HCT116 (cell line): ENCODE measurements at regions not wholly inside any gene's neighbourhood (a gene's known extent, or its start where the extent isn't known, plus 50 kb on each side); places are given as distances from the start of the nearest gene placed in this dataset.

Experiments used
- ATAC-seq: fragments of 200-7000 bp; cut with Tn5 transposase; 2 replicates; pipeline ENCODE4 v1.9.1; 2020; ENCODE audit warnings: mild to moderate bottlenecking, moderate library complexity
- BruUV-seq: library from RNA; stranded (reverse); fragments of 400-500 nt; replicated peaks from 2 replicates; lab custom pipeline; 2021; lab: Mats Ljungman, UMichigan
- CTCF ChIA-PET: fragments of 300-600 bp; sonication (Branson Sonifier 250); formaldehyde crosslinking; loops from one replicate; lab custom pipeline; 2021; ENCODE audit warnings: antibody characterized with exemption; lab: Charles Lee
- POLR2A ChIA-PET: fragments of 300-600, 350-600 bp; sonication (Branson Sonifier 250); formaldehyde crosslinking; loops from one replicate; lab custom pipeline; 2021; ENCODE audit warnings: antibody characterized with exemption; lab: Charles Lee
- RAD21 ChIA-PET, 2 experiments: fragments of 300-600 bp; sonication (Branson Sonifier 250); formaldehyde crosslinking; loops; one replicate each; lab custom pipeline; 2023; ENCODE audit warnings: low total read pairs in 2 of 2; ENCODE audit not compliant: uncharacterized antibody in 2 of 2, unreplicated experiment in 2 of 2, low non-redundant PET in 1 of 2; lab: Charles Lee
- DNase-seq: peaks from one replicate; pipeline ENCODE4 v3.0.0-alpha.2; 2010; ENCODE audit warnings: low read depth, low spot score
- H2AFZ ChIP-seq: fragments of 200-600 bp; shearing (Covaris generic), sonication (generic); 2 replicates; pipeline ENCODE4 v1.6.1; 2017; ENCODE audit warnings: low read depth, mixed run types, mixed read lengths, antibody characterized with exemption, low read length; ENCODE audit not compliant: poor library complexity, severe bottlenecking
- H3K27ac ChIP-seq: 2 replicates; pipeline ENCODE4 v1.5.1; 2012; ENCODE audit warnings: low read depth, low read length
- H3K27me3 ChIP-seq: fragments of 200-600 bp; sonication (generic); 2 replicates; pipeline ENCODE4 v1.6.1; 2016; ENCODE audit warnings: mixed run types, low read length, mixed read lengths; ENCODE audit not compliant: insufficient read depth
- H3K36me3 ChIP-seq, 2 experiments: fragments of 200-500 bp in 1 of 2; fragments of 200-600 bp in 1 of 2; sonication (Bioruptor generic) in 1 of 2; sonication (generic) in 1 of 2; 2 replicates each; pipeline versions ENCODE4 v1.5.1 to v1.6.1; 2014 to 2016; ENCODE audit warnings: low read length in 2 of 2, inconsistent platforms in 1 of 2, mixed read lengths in 1 of 2, mixed run types in 1 of 2; ENCODE audit not compliant: insufficient read depth in 2 of 2, control insufficient read depth in 1 of 2
- H3K4me1 ChIP-seq, 2 experiments: fragments of 200-600 bp in 1 of 2; sonication (generic) in 1 of 2; 2 replicates each; pipeline versions ENCODE4 v1.5.1 to v1.6.1; 2012 to 2017; ENCODE audit warnings: low read length in 2 of 2, inconsistent platforms in 1 of 2, mild to moderate bottlenecking in 1 of 2, mixed read lengths in 1 of 2, mixed run types in 1 of 2, moderate library complexity in 1 of 2; ENCODE audit not compliant: insufficient read depth in 2 of 2, control insufficient read depth in 1 of 2
- H3K4me2 ChIP-seq: fragments of 200-600 bp; sonication (generic); 2 replicates; pipeline ENCODE4 v1.6.1; 2017; ENCODE audit warnings: mixed run types, low read length, mixed read lengths
- H3K4me3 ChIP-seq, 2 experiments: fragments of 200-600 bp in 1 of 2; sonication (generic) in 1 of 2; replicated peaks in 1 of 2; 2 replicates each; pipeline ENCODE4 v1.5.1; 2011 to 2016; ENCODE audit warnings: low read length in 2 of 2, control low read depth in 1 of 2, low read depth in 1 of 2, mild to moderate bottlenecking in 1 of 2, mixed read lengths in 1 of 2, mixed run types in 1 of 2
- H3K79me2 ChIP-seq: fragments of 200-600 bp; sonication (generic); 2 replicates; pipeline ENCODE4 v1.6.1; 2017; ENCODE audit warnings: mild to moderate bottlenecking, mixed run types, low read length, moderate library complexity, mixed read lengths; ENCODE audit not compliant: insufficient read depth
- H3K9ac ChIP-seq: fragments of 200-600 bp; sonication (generic); 2 replicates; pipeline ENCODE4 v1.6.1; 2016; ENCODE audit warnings: low read length, mixed read lengths
- H3K9me2 ChIP-seq: fragments of 200-600 bp; sonication (generic), shearing (Covaris generic); 2 replicates; pipeline ENCODE4 v1.6.1; 2017; ENCODE audit warnings: mixed run types, mild to moderate bottlenecking, moderate library complexity; ENCODE audit not compliant: insufficient read depth
- H3K9me3 ChIP-seq, 2 experiments: fragments of 200-500 bp in 1 of 2; fragments of 200-600 bp in 1 of 2; sonication (Bioruptor generic) in 1 of 2; sonication (generic) in 1 of 2; 2 replicates each; pipeline ENCODE4 v1.6.1; 2014 to 2017; ENCODE audit warnings: low read length in 2 of 2, mixed read lengths in 2 of 2, inconsistent platforms in 1 of 2, low read depth in 1 of 2, mild to moderate bottlenecking in 1 of 2, mixed run types in 1 of 2, moderate library complexity in 1 of 2; ENCODE audit not compliant: control insufficient read depth in 1 of 2, insufficient read depth in 1 of 2
- H4K20me1 ChIP-seq: fragments of 200-600 bp; sonication (generic), shearing (Covaris generic); 2 replicates; pipeline ENCODE4 v1.6.1; 2017; ENCODE audit warnings: mixed run types, mild to moderate bottlenecking, moderate library complexity; ENCODE audit not compliant: insufficient read depth
- EGR1 ChIP-seq: IDR thresholded peaks from 2 replicates; pipeline ENCODE4 v1.6.1; 2012; ENCODE audit warnings: low read depth
- EZH2 ChIP-seq: fragments of 200-600 bp; sonication (generic); IDR thresholded peaks from 2 replicates; pipeline ENCODE4 v1.6.1; 2017; ENCODE audit warnings: antibody characterized with exemption, mixed run types
- intact Hi-C: fragments of 100-400 bp; cut with micrococcal nuclease; formaldehyde crosslinking; loops from 2 replicates; pipeline ENCODE4 v1.10.0; 2022
- TF ChIP-seq, protein P1 (sequence below): IDR thresholded peaks from 2 replicates; pipeline ENCODE4 v1.6.1; 2012

DNA sequence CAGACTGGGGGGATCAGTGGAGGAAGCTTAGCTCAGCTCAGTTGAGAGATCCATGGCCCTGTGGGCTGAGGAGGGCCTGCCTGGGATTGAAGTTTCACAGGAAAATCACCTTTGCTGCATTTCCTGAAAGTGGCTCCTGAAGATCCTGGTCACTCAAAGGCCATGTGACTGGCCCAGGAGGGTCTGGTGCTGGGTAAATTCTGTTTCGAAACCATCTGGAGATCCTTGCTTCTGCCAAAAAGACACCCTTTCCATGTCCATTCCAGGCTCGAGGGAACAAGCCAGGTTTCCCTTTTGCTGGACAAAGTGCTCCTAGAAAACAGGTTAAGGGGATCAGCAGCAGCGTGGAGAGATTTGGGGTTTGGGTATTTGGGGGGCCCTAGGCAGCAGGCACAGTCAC is 293.3 kb downstream of the ZNF536 start:
- Histone ChIP-seq H3K9me3 (no peaks in the 10 kb centered on the region), H3K27ac (no peak overlapping the region), H3K9ac (no peak overlapping the region), H3K27me3 (no peaks in the 10 kb centered on the region), H4K20me1 (no peaks in the 10 kb centered on the region), H2AFZ (no peak overlapping the region), H3K4me2 (no peak overlapping the region), H3K79me2 (no peaks in the 10 kb centered on the region), H3K4me3 (no peak overlapping the region), H3K36me3 (no peaks in the 10 kb centered on the region), H3K4me1 (no peaks in the 10 kb centered on the region), H3K9me2 (no peaks in the 10 kb centered on the region)
- DNase-seq (no peak), ATAC-seq (no peak)
- no TSS peak for BruUV-seq
- ChIA-PET POLR2A (no interaction called here), RAD21 (no interaction called here), CTCF (no interaction called here)
- intact Hi-C loops = no loop called here
- TF ChIP-seq, protein P1, sequence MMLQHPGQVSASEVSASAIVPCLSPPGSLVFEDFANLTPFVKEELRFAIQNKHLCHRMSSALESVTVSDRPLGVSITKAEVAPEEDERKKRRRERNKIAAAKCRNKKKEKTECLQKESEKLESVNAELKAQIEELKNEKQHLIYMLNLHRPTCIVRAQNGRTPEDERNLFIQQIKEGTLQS = no peak
- no peak for TF ChIP-seq EZH2

DNA sequence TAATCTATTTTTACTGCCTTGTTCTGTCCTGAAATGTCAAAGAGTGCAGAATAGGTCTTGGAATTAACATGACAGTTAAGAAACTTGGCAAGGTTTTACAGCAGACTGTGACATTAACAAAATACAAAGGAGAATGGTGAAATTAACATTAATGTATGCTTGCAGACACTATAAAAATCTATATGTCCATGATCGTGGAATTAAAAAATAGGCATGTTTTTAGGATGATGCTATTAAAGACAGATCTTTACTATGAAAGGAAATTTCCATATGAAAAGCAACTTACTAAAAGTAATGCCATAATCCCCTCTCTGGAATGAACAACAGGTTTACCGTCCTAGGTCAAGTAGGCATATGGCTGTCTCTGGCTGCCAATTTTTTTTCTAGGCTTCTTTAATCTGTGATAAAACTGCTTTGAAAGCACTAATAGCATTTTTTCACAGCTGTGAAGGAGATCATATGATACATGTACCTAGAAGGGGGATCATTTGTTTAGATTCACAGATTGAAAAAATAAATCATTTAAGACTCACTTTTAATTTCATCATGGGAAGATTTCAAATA is 291.5 kb downstream of the ZNF536 start:
- no peak for TF ChIP-seq EGR1
- ChIA-PET POLR2A (no interaction called here), RAD21 (no interaction called here), CTCF (no interaction called here)
- no TSS peak for BruUV-seq
- Histone ChIP-seq H3K27ac (no peak overlapping the region), H3K27me3 (no peaks in the 10 kb centered on the region), H2AFZ (no peak overlapping the region), H3K9me2 (no peaks in the 10 kb centered on the region), H3K79me2 (no peaks in the 10 kb centered on the region), H4K20me1 (no peaks in the 10 kb centered on the region), H3K4me3 (no peak overlapping the region), H3K9ac (no peak overlapping the region), H3K4me2 (no peak overlapping the region), H3K4me1 (no peaks in the 10 kb centered on the region), H3K36me3 (no peaks in the 10 kb centered on the region), H3K9me3 (no peaks in the 10 kb centered on the region)
- ATAC-seq (no peak), DNase-seq (no peak)
- intact Hi-C loops = no loop called here
